ENCODE measurements at regions not wholly inside any gene's neighbourhood (a gene's known extent, or its start where the extent isn't known, plus 50 kb on each side); places are given as distances from the start of the nearest gene placed in this dataset.
"Not testable (repeated sequence)": the region's sequence is repeated elsewhere in the genome, so short reads cannot be mapped to it uniquely, and the experiment has no call there.

DNA sequence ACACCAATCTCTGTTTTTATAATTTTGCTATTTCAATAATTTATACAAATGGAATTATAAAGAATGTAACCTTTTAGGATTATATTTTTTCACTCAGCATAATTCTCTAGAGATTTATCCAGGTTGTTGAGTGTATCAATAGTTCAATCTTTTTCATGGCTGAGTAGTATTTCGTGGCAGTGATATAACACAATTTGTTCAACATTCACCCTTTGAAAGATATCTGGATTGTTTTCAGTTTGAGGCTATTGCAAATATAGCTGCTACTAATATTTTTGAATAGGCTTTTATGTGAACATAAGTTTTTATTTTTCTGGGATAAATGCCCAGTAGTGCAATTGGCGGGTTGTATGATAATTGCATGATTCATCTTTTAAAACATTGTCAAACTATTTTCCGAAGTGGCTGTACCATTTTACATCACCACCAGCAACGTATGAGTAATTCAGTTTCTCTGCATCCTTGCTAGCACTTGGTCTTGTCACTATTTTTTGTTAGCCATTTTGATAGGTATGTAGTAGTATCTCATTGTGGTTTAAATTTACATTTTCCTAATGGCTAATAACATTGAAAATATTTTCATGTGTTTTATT lies 55.6 kb upstream of the ABCD3 start:
- DNase-seq = no peak

DNA sequence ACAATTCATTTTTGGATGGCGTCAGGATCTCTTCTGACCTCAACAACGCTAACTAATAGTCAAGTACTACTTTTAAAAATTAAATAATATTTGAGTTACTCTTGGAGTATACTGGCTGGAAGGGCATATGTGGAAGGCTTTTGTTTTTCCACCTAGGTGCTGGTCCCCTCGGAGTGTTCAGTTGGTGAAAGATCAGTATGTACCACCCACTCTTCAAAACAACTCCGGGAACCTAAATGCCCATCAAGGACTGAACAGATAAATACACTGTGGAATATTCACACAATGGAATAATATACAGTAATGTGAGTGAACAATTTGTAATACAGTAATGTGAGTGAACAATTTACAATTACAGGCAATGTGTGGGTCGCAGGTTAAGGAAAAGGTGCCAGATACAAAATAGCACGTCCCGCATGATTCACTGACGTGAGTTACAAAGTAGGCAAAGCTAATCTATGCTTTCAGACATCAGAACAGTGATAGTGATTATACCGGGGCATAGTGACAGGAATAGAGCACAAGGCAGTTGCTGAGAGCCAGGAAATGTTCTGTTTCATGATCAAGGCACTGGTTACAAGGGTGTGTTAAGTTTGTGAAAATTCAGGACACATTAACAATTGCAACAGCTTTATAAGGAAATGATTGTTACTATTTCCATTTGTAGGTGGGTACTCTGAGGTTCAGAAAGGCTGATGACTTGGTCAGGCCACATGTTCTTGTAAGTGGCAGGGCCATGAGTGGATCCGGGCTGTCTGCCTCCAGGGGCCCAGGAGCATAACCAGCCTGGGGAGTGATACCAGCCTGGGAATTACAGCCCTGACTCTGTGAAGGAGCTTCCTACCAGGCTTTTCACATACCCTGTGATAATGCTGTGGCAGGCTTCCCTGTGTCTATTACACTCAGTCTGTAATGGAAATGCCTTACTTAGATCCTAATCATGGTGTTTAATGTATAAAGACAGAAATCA lies 59.3 kb upstream of the ABCD3 start:
- no peak for DNase-seq

- DNase-seq = no peak
Observed at GRCh38 chr1:94357661-94358060, 60.5 kb upstream of the ABCD3 start.

DNA sequence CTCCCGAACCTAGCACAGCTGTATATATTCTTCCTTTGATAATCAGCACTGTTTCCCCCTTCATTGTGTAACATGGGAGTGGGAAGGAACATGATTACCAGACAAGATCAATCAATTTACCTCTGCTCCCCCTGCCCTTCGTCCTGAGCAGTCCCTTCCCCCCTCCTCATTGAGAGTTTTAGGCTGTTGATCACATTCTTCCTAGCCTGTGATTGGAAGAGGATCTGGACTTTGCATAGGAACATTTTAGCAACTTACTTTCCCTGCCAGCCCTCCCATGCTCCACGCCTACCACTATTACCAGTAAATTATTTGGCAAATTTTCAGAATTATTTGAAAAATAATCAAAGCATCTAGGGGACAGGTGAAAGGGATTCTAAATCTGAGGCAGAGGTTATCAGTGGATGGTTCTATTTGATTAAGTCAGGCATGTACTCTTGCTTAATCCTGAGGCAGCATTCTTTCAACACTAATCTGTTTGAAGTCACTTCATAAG lies 62.7 kb upstream of the ABCD3 start:
- DNase-seq = no peak

DNA sequence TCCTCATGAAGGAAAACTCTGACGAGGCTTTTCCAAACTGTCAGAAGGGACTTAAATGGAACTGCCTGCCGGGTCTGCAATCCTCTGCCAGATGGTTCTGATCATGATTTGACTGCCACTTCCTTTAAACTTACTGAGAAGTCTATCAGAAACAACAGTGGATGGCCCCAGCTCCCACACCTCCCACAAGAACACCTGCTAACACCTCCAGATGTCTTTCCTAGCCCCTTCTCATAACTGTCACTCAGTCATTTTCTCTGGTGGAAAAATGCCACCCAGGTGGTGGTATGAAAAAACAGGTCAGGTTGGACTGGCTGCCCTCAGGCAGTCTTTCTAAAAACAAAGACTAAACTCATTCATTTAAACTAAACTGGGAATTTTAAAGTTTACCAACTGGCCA lies 66.7 kb upstream of the ABCD3 start:
- no peak for DNase-seq

DNA sequence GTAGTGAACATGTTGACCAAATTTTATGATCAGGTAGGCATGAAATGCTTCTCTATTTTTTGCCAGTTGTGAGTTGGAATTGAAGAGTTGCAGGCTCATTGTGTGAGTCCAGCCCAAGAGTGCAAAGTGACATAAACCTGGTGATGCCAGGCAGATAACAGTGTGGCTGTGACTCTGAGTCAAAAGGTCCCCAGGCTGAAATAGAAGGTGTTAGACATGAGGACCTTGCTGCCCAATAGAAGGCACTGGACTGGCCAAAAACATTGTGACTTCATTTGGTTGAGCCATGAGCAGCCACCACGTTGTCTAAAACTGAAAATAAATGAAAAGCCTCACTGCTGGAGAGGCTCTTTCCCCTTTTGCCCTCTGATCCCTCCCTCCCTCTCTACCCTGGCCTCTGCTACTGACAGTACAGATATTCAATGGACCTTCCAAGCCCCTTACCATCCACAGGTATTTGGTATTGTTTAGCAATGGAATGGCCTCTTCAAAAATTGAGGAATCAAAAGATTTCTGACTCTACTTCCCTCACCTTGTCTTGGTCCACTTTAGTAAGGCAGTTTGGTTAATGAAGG lies 67.8 kb upstream of the ABCD3 start:
- no peak for DNase-seq

GRCh38 chr1:94349853-94350252 lies 68.3 kb upstream of the ABCD3 start:
- no peak for DNase-seq

DNA sequence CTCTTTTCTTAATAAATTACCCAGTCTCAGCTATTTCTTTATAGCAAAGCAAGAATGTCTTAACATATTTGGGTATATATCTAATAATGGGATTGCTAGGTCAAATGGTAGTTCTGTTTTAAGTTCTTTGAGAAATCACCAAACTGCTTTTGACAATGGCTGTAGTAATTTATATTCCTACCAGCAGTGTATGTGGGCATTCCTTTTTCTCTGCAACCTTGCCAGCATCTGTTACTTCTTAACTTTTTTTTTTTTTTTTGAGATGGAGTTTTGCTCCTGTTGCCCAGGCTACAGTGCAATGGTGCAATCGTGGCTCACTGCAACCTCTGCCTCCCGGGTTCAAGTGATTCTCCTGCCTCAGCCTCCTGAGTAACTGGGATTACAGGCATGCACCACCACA lies 69.8 kb upstream of the ABCD3 start:
- DNase-seq = not testable (repeated sequence)

DNA sequence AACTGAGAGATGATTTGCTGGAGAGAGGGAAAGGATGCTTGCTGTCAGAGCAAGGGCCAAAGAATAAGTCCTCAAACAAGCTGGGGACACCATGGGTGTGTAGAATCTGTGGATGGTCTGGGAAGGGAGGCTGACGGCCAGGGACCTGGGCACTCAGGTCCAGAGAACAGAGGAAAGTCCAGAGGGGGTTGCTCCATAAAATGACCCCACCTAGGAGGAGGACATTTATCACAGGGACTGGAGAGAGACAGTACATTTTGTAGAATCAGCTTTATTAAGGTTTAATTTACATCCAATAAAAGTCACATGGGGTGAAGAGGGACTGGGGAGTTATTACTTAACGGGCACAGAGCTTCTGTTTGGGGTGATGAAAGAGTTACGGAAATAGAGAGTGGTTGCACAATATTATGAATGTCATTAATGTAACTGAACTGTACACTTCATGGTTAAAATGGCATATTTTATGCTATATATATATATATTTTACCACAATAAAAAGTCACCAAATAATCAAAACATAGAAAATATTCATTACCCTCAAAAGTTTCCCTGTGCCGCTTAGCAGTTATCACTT lies 73.0 kb upstream of the ABCD3 start:
- no peak for DNase-seq

DNA sequence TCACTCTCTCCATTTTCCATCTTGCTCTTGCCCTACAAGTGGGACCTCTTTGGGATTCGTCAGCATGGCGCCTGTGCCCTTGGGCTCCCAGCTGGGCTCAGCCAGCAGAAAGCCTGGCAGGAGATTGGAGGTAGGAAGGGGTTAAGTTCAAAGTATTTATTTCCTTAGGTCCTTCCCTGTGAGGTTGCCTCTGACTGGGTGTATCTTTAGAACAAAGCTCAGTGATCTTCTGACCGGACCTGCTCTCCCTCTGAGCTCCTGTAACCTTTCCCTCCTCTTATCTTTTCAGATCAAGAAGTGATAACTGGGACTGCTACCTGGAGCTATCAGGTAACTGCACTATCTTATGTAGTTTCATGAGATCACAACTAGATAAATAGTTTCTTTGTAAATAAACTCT lies 75.8 kb upstream of the ABCD3 start:
- no peak for DNase-seq

GRCh38 chr1:94339206-94339927 lies 78.8 kb upstream of the ABCD3 start:
- no peak for DNase-seq

DNA sequence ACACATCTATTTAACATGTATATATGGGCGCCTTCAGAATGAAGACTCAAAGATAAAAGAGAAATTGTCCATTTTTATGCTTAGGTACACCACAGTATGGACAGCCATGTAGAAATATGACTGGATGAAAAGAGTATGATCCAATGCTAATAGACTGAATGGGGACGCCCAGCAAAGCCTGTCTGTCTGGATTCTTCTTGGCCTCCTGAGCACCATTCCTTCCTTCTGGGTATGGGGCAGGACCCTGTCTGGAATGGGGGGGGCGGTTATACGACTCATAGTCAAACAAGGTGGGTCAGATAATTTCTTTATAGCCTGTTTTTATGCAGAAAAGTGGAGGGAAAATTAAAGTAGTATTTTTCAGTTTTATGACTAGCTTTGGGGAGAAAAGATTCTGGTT lies 81.2 kb upstream of the ABCD3 start:
- no peak for DNase-seq

- DNase-seq = peak; percentile 43
Observed at GRCh38 chr1:94335950-94336349, 82.2 kb upstream of the ABCD3 start.

DNA sequence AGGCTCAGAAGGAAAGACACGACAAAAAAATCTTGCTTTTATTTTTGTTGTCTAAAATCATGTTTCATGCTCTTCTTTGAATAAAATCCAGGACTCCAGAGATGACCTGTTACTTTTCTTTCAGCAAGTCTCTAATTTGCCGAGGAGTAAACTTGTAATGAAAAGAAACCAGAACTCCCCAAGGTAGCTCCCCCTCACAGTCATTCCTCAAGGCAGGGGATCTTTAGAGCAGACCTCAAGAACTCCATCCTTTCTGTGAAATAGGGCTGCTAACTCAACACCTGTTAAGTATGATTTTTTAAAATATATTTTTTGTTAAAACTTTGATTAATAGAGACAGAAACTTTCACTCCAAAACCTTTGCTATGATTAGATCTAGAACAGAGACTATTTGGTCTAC lies 82.7 kb upstream of the ABCD3 start:
- DNase-seq = no peak

DNA sequence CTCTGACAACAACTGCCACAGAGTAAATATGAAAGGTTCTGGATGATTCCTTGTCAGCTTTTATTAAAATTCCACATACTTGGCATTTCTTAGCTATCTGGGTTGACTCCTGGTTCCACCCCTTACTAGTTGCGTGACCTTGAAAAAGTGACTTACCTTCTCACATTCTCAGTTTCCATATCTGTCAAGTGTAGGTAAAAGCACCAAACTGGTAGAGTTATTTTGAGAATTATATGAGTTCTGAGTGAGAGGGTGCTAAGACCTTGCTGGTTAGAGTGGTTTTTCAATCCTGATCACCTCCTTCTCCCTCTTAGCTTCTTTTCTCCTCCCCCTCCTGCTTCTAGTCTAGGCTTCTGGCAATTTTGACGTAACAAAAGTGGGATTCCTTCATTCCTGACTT lies 83.4 kb upstream of the ABCD3 start:
- DNase-seq = no peak

GRCh38 chr1:94332952-94333351 lies 85.2 kb upstream of the ABCD3 start:
- no peak for DNase-seq

GRCh38 chr1:94332516-94332915 lies 85.7 kb upstream of the ABCD3 start:
- no peak for DNase-seq

DNA sequence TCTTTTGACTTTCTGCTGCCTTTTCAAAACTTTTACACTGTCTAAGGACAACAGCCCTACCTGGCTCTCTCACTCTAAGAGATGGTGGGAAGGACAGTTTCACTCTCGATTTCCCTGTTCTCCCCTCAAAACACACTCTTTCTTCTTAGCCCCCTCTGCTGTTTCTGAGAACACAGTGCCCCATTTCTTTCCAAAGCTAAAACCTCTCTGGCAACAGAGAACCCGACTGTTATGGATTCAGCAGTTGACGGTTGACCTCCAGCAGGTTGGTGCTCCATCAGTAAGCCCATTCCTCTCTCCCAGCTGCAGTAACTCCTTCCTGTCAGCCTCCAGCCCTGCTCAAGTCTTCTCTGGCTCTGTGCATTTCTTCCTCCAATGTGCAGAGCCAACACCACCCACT lies 88.2 kb upstream of the ABCD3 start:
- no peak for DNase-seq

- DNase-seq = no peak
Observed at GRCh38 chr1:94329276-94329675, 88.9 kb upstream of the ABCD3 start.

GRCh38 chr1:94327001-94327690 lies 89.8 kb upstream of the ARHGAP29 start:
- DNase-seq = no peak

DNA sequence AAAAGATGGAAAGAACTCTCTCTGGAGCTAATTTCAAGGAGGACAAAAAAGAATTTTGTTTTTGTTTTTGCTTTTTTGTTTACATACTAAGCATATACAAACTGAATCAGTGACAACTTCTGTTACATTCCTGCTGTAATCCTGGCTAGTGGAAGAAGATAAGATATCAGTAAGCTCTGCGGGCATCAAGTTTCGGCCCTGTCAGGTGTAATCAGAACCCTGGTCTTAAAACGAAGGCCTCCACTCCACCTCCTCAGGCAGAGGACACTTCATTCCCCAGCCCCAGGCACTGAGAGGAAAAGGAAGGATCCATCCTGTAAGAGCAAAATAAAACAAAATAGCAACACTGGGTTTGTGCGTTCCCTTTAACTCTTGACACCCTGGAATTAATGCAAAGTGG lies 88.9 kb upstream of the ARHGAP29 start:
- DNase-seq = no peak

All from RPMI8226 (cell line).